Esophagus (tissue), 2 donors: ENCODE measurements at regions not wholly inside any gene's neighbourhood (a gene's known extent, or its start where the extent isn't known, plus 50 kb on each side); places are given as distances from the start of the nearest gene placed in this dataset.
"Not testable (repeated sequence)": the region's sequence is repeated elsewhere in the genome, so short reads cannot be mapped to it uniquely, and the experiment has no call there.

Experiments used
- H3K27ac ChIP-seq, 2 donors: one replicate each; pipeline ENCODE4 v1.5.1; 2013; ENCODE audit warnings: low read depth in 2 of 2, mild to moderate bottlenecking in 2 of 2, inconsistent platforms in 1 of 2, low read length in 1 of 2, moderate library complexity in 1 of 2
- H3K27me3 ChIP-seq, 2 donors: one replicate each; pipeline ENCODE4 v1.6.1; 2013; ENCODE audit warnings: low read length in 2 of 2, control low read depth in 1 of 2, mild to moderate bottlenecking in 1 of 2; ENCODE audit not compliant: insufficient read depth in 2 of 2, control insufficient read depth in 1 of 2
- H3K36me3 ChIP-seq, 2 donors: one replicate each; pipeline ENCODE4 v1.6.1; 2013; ENCODE audit warnings: low read length in 1 of 2; ENCODE audit not compliant: control insufficient read depth in 2 of 2, insufficient read depth in 2 of 2
- H3K4me1 ChIP-seq, 2 donors: one replicate each; pipeline ENCODE4 v1.6.1; 2013; ENCODE audit warnings: low read length in 1 of 2; ENCODE audit not compliant: control insufficient read depth in 2 of 2, insufficient read depth in 2 of 2
- H3K4me3 ChIP-seq, 2 donors: one replicate each; pipeline ENCODE4 v1.5.1; 2013; ENCODE audit warnings: low read length in 2 of 2, mild to moderate bottlenecking in 2 of 2, low read depth in 1 of 2, moderate library complexity in 1 of 2
- H3K9me3 ChIP-seq, 2 donors: one replicate each; pipeline ENCODE4 v1.6.1; 2013; ENCODE audit warnings: mild to moderate bottlenecking in 2 of 2, low read depth in 1 of 2, low read length in 1 of 2, moderate library complexity in 1 of 2; ENCODE audit not compliant: control insufficient read depth in 2 of 2, insufficient read depth in 1 of 2
- WGBS, 2 donors: extraction: QIAGEN DNeasy Blood & Tissue Kit; methylation state at CpG; one replicate each; pipeline ENCODE4 v1.1.7; 2013; 5-methylcytosine and 5-hydroxymethylcytosine counted together
- donor health status: healthy with polysubstance abuse.
- donor health status: Bipolar disorder and iron deficiency.

GRCh38 chr7:34338961-34339526, 319.0 kb upstream of the NPSR1 start:
- H3K27ac ChIP-seq: no peak overlapping the region
- H3K9me3 ChIP-seq: no peaks in the 10 kb centered on the region
- no peaks in the 10 kb centered on the region for H3K36me3 ChIP-seq
- 41 to 51% methylated on average over 3 of the region's 3 CpGs for WGBS, 2 donors
- H3K4me3 ChIP-seq: no peak overlapping the region
- H3K4me1 ChIP-seq: no peaks in the 10 kb centered on the region
- H3K27me3 ChIP-seq: peaks cover 0 to 2% of the 10 kb centered on the region in 2 donors

GRCh38 chr7:34341326-34341725, 316.7 kb upstream of the NPSR1 start:
- H3K9me3 ChIP-seq: no peaks in the 10 kb centered on the region
- 19 to 30% methylated on average over 2 of the region's 2 CpGs for WGBS, 2 donors
- no peak overlapping the region for H3K27ac ChIP-seq
- H3K4me1 ChIP-seq: no peaks in the 10 kb centered on the region
- no peak overlapping the region for H3K4me3 ChIP-seq
- H3K27me3 ChIP-seq: peaks cover 0 to 2% of the 10 kb centered on the region in 2 donors
- H3K36me3 ChIP-seq: no peaks in the 10 kb centered on the region

GRCh38 chr7:34342387-34342786, 315.6 kb upstream of the NPSR1 start:
- Histone ChIP-seq H3K4me1 (no peaks in the 10 kb centered on the region), H3K4me3 (no peak overlapping the region), H3K27me3 (peaks cover 0 to 2% of the 10 kb centered on the region in 2 donors), H3K36me3 (no peaks in the 10 kb centered on the region), H3K9me3 (no peaks in the 10 kb centered on the region), H3K27ac (no peak overlapping the region)
- 68 to 95% methylated on average over 1 of the region's 1 CpG for WGBS, 2 donors

GRCh38 chr7:34343667-34344066, 314.4 kb upstream of the NPSR1 start:
- no peaks in the 10 kb centered on the region for H3K36me3 ChIP-seq
- WGBS, 2 donors: 70 to 75% methylated on average over 1 of the region's 1 CpG
- no peaks in the 10 kb centered on the region for H3K4me1 ChIP-seq
- no peak overlapping the region for H3K4me3 ChIP-seq
- H3K9me3 ChIP-seq: no peaks in the 10 kb centered on the region
- H3K27ac ChIP-seq: no peak overlapping the region
- peaks cover 0 to 2% of the 10 kb centered on the region in 2 donors for H3K27me3 ChIP-seq

DNA sequence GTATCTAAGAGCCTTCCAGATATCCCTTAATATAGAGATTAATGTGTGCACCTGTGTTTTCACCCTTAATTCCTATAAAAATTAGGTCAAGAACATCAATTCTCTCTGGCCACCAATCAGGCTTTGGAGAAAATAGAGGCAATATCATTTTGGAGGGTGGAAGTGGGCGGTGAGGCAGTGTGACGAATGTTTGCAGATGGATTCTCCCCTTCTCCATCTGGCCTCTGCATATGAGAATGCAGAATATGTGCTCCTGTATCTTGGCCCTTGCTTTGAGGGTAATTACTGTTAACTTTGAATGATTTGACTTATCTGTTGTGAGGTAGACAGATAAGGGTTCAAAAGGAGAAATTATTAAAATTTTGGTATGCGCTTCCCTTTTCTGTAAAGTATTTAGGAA, 304.0 kb upstream of the NPSR1 start:
- Histone ChIP-seq H3K4me3 (no peak overlapping the region), H3K9me3 (no peaks in the 10 kb centered on the region), H3K27me3 (no peaks in the 10 kb centered on the region), H3K36me3 (no peaks in the 10 kb centered on the region), H3K4me1 (no peaks in the 10 kb centered on the region), H3K27ac (no peak overlapping the region)
- WGBS, 2 donors: 79 to 84% methylated on average over 3 of the region's 3 CpGs

DNA sequence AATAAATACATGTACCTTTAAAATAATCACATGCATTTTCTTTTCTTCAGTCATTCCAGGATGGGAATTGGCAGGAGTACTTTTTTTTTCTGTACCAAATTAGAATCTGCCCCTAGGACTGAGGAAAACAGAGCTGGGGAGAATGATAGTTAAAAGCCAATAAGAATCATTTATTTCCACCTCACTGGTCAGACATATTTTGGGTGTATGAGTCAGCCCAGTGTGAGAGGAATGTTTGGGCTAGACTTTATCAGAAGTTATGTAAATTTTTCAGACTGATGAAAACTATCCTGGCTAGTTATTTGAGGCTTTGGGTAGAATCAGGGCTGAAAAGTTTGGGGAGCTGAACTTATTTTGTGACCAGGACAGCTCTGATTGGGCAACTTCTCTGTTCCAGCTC, 303.1 kb upstream of the NPSR1 start:
- no peaks in the 10 kb centered on the region for H3K36me3 ChIP-seq
- no peaks in the 10 kb centered on the region for H3K4me1 ChIP-seq
- H3K27ac ChIP-seq: no peak overlapping the region
- no peaks in the 10 kb centered on the region for H3K27me3 ChIP-seq
- H3K4me3 ChIP-seq: no peak overlapping the region
- no peaks in the 10 kb centered on the region for H3K9me3 ChIP-seq

- H3K27me3 ChIP-seq: no peaks in the 10 kb centered on the region
- H3K9me3 ChIP-seq: no peaks in the 10 kb centered on the region
- H3K27ac ChIP-seq: no peak overlapping the region
- no peaks in the 10 kb centered on the region for H3K4me1 ChIP-seq
- 61 to 65% methylated on average over 2 of the region's 2 CpGs for WGBS, 2 donors
- no peak overlapping the region for H3K4me3 ChIP-seq
- H3K36me3 ChIP-seq: no peaks in the 10 kb centered on the region
Observed at GRCh38 chr7:34357068-34357467, 300.9 kb upstream of the NPSR1 start.

DNA sequence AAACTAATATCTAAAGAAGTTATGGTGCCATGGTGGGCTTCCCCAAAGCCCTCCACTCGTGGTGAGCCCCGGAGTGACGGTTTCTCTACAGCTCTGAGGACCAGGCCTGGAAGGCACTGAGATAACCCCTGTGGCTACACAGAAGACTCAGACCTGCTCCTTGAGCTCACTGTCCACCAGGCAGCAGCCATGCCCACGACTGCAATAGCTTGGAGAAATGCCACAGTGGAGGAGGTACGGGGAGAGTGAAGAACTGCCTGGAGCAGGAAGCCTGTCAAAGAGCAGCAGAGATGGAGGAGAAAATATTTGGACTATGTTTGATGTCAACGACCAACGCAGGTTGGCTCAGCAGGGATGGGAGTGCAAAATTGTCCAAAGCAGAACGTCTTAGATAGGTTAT, 300.1 kb upstream of the NPSR1 start:
- H3K9me3 ChIP-seq: no peaks in the 10 kb centered on the region
- no peaks in the 10 kb centered on the region for H3K4me1 ChIP-seq
- H3K36me3 ChIP-seq: no peaks in the 10 kb centered on the region
- 73 to 77% methylated on average over 8 of the region's 8 CpGs for WGBS, 2 donors
- H3K4me3 ChIP-seq: no peak overlapping the region
- no peak overlapping the region for H3K27ac ChIP-seq
- H3K27me3 ChIP-seq: no peaks in the 10 kb centered on the region

- not testable (repeated sequence) for H3K27ac ChIP-seq, H3K27me3 ChIP-seq, H3K4me1 ChIP-seq, H3K9me3 ChIP-seq, H3K36me3 ChIP-seq, H3K4me3 ChIP-seq
- WGBS, 2 donors: 80 to 100% methylated on average over 1 of the region's 1 CpG
Observed at GRCh38 chr7:34358578-34358977, 299.4 kb upstream of the NPSR1 start.

GRCh38 chr7:34361663-34362250, 296.3 kb upstream of the NPSR1 start:
- H3K36me3 ChIP-seq: no peaks in the 10 kb centered on the region
- no peaks in the 10 kb centered on the region for H3K27me3 ChIP-seq
- H3K4me3 ChIP-seq: no peak overlapping the region
- H3K4me1 ChIP-seq: no peaks in the 10 kb centered on the region
- no peak overlapping the region for H3K27ac ChIP-seq
- H3K9me3 ChIP-seq: no peaks in the 10 kb centered on the region
- WGBS, 2 donors: 71 to 73% methylated on average over 3 of the region's 3 CpGs
